Eye (tissue), 1 donor: ENCODE measurements at regions not wholly inside any gene's neighbourhood (a gene's known extent, or its start where the extent isn't known, plus 50 kb on each side); places are given as distances from the start of the nearest gene placed in this dataset.
"Not testable (repeated sequence)": the region's sequence is repeated elsewhere in the genome, so short reads cannot be mapped to it uniquely, and the experiment has no call there.

Experiments
- DNase-seq: peaks from one replicate; pipeline ENCODE4 v3.0.0-alpha.2; 2015

DNA sequence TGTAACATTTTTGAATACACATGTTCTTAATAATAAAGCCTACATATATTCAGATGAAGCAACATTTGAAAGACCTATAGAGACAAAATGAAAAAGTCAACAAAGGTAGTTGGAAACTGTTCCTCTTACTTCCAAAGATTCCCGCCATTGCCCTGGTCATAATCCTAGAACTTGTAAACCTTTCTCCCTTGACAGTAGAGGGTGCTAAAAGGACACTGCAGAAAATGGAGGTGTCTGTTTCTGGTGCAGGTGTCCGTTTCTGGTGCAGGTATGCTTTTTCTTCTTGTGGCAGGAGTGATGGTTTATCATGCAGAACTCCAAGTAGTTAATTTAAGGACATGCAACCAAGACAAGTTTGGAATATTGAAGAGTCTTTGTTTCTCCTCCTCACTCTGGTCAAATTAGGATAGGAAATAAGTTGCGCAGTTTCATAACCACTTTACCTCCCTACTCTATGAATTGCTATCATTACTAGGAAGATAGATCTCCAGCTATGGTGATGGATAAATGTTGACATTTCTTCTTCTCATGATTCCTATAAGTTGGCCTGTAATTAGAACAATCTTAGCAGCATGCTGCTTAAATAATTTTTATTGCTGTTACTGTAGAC is 56.0 kb upstream of the FAM174A start:
- no peak for DNase-seq

DNA sequence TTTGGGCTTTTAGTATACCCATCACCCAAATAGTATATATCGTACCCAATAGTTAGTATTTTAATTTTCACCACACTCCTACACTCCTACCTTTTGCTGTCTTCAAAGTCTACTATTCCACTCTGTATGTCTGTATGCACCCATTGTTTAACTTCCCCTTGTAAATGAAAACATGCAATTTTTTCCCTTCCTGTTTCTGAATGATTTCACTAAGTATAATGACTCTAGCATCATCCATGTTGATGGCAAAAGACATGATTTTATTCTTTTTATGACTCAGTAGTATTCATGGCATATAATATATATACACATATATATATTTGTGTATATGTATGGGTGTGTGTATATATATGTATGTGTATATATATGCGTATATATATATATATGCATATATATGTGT is 63.1 kb upstream of the FAM174A start:
- DNase-seq = no peak

DNA sequence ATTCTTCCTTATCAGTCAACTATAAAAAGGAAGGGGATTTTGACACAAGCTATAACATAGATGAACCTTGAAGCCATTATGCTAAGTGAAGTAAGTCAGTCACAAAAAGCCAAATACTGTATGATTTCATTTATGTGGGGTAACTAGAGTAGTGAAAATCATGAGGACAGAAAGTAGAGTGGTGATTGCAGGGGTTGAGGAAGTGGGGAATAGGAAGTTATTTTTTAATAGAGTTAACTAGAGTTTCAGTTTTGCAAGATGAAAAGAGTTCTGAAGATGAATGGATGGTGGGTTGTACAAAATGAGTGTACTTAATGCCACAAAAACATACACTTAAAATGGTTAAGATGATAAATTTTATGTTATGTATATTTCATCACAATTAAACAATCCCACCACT is 65.4 kb upstream of the FAM174A start:
- no peak for DNase-seq

DNA sequence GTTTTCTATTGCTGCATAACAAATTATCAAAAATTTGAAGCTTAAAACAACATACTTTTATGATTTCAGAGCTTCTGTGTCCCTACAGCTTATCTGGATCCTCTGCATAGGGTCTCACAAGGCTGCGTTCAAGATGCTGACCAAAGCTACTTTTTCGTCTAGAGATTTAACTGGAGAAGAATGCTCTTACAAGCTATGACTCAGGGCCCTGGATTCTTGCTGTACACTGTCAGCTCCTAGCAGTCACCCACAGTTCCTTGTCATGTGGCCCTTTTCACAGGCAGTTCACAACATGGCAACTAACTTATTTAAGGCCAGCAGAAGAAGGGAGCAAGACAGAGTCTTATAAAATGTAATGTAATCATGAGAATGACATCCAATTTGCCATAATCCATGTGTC is 70.8 kb upstream of the FAM174A start:
- no peak for DNase-seq

DNA sequence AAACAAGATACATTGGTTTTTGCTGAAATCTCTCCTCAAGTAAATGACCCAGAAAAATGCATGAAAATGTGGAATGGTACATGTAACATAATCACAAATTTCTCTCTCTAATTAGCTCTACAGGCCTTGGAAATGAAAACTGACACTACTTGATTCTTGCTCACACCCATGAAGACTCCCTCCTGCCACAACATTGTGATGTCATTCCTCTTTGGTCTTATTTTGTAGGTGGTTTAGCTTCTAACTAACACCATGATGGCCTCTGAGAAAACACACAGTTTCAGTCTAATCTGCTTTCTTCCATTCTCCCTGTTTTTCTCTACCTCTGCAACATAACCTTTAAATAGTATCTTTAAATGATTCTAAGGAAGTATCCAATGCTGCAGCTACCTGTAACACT is 78.6 kb upstream of the FAM174A start:
- DNase-seq = no peak

DNA sequence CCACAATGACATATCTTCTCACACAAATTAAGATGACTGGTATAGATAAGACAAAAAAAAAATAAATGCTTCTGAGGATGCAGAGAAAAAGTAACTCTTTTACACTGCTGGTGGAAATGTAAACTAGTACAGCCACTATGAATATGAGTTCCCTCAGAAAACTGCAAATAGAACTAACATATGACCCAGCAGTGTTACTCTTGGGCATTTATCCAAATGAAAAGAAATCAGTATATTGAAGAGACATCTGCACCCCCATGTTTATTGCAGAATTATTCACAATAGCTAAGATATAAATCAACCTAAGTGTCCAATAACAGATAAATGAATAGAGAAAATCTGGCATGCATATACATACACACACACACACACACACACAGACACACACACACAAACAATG is 83.0 kb upstream of the FAM174A start:
- DNase-seq = no peak

DNA sequence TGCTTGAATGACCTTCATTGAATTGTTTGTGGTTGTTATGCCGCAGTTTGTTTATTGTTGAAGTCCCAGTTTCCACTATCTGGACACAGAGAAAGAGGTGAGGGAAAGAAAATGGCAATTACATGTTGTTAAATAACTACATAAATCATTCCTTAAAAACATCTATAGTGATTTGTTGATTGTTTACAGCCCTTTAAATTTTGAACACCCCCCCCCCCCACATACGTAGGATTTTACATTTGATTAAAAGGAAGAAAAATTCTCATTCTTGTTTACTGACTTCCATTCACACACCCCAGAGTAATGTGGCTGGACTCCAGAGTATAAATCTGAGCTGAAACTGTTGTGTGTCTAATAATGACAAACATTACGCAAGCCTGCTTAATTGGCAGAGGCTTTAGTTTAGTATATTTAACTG is 87.1 kb upstream of the FAM174A start:
- DNase-seq = no peak

DNA sequence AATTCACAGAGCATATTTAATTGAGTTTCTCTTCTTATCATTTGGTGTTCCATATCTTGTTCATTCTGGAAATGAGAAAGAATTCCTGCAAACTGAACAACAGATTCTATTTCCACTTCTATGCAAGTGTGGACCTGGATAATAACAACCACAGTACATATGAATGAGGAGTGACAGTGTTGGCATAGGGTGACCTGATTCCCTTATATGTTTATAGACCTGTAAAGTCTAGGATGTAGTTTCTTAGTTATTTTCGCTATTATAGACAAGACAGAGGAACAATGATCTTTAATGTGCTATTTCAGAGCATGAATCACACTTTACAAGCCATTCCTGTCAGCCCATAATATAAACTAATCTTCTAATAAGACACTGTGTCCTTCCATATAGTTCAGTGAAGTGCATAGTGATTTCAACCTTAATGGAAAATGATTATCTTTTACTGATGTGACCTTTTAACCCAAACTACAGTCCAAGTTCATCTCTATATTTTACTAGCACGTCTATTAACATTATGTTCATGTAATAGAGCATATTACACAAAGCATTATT is 88.2 kb upstream of the FAM174A start:
- DNase-seq = no peak

DNA sequence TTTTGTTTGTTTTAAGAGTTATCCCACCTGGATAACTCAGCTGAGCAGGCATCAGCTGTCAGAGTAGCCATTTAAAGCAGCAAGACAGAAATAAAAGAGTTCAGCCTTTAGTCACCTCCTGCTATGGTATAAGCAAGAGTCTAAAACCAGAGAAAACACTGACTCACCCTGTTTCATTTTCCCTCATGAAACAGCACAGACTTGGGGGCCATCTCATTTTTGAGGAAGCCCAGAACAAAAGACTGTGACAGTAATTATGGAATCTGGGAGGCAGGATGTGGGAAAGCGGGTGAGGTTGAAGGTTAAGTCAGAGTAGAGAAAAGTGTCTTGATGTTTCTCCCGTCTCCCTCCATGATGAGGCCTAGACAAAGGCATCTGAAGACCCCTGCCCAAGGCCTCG is 90.2 kb upstream of the FAM174A start:
- no peak for DNase-seq

DNA sequence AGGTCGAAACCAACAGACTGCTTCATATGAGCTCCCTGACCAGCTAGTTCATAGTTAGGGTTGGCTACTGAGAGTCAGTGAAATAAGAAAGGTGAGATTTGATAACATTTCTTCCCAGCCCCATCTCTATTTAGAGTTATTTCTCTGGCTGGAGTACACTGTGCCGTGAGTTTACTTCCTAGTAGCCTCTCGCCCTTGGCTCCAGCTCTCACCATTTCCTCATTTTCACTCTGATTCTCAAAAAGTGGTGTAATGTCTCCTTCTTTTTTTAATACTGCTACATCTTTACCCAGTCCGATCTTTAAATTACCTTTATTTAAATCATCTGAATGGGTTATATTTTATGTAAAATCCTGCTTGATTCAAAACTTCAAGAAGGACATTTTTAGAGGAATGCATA is 100.4 kb upstream of the FAM174A start:
- DNase-seq = no peak

DNA sequence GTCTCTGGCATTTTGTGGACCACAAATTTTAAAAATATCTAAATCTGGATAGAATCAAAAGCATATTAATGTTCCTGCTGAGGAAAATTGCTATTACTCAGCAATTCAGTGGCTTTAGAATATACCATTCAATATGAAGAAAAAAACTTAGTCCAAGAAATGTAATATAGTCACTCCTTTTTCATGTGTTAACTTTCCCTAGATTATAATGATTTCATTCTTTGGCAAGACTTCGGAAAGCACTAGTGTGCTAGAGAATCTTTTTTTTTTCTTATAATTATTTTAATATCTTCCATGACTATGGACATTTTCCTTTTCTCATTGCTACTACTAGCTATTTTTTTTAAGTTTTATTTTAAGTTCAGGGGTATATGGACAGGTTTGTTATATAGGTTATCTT is 102.4 kb upstream of the FAM174A start:
- DNase-seq = no peak

DNA sequence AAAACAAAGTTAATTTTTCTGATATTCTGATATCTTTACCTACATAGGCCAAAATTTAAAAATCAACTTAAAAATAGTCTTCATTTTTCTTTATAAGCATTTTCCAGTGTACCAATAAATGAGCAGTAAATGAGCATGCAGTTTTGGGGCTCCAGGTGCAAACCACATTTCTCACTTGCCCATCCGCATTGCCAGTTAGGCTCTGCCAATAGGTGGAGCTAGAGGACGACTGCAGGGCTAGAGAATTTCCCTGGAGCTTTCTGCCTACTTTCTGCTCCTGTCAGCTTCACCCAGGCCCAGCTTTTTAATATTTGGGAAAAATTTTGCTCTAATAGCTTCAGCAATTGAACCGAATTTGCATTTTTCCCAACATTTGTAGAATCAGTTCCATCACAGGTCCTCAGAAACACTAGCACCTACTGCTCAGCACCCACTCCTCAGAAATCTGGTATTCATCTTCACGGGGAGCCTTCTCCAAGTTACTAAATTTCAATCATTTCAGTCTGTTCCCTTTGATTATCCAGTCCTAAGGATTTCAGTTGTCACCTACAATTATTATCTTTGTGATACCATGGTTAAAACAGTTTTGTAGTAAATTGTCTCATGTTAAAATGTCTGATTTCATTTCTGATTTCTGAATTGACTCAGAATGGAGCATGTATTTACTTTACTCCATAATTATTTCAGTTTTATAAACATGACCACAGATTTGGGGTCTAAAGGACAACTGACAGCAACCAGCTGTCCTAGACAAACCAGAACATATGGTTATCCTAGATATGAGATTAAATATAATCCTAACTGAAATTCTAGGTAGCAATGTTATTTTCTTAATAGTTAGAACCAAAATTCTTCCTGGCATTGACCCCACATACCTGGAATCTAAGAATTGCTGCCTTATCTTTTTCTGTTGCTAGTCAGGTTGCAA is 104.6 kb upstream of the FAM174A start:
- DNase-seq = peak; percentile 53

DNA sequence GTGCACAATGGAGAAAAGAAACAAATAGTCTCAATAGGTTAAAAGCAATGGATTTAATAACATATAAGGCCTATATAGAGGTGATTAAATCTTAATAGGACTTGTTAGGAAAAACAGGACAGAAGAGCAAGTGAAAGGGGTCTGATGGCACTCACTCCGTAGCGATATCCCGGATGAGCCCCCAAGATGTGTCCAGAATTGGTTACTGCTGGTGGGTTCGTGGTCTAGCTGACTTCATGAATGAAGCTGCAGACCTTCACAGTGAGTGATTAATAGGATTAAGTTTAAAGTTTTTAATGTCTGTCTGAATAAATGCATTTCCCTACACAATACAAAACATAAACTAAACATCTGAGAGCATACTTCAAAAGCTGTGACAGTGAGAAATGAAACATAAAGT is 110.4 kb upstream of the FAM174A start:
- no peak for DNase-seq

DNA sequence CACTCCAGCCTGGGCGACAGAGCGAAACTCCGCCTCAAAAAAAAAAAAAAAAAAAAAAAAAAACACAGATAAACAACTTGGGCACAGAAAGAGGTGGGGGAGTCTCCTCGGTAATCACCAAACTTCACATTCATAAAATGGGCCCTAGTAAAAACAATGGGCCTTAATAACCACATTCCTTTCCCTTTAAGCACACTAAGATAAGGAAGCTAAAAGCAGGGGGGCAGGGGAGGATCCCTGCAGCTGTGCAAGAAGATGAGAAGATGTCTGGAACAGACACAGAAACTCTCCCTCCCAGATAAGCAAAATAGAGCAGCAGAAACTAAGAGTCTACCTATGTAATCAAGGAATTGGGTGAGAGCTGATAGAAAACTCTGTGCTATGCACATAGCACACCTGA is 111.2 kb upstream of the FAM174A start:
- no peak for DNase-seq

DNA sequence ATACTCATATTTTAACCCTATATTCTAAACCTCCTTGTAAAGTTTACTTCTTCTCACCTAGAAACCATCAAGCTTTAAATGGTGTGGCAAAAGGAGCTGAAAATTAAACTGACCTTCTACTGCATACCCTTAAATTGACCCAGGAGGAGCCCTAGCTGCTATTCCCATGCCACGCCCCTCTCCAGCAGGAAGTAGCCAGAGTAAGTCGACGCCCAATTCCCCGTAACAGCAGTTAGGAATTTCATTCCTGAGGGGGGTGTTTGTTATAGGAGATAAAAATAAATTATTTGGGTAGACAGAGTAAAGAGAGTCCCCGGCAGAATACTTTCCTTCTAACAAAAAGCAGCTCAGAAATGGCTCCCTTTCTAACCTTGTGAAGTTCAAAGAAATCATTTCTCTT is 111.8 kb upstream of the FAM174A start:
- DNase-seq = no peak

DNA sequence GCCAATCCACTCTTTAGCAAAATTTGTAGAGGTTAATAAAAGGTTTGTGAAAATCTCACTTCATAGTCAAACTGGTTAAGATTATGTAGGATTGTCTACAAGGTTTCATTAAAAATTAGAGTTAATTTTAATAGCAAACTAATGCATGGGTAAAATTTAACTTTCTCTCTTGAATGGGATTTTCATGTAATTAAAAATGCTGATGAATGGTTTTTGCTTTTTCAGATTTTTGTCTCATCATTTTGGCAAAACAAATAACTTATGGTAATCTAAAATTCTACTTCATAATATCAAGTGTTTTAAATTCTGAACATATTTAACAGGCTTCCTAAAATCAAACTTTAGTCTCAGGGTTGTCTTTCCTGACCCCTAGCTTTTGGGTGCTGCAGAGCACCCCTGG is 113.8 kb upstream of the FAM174A start:
- no peak for DNase-seq

DNA sequence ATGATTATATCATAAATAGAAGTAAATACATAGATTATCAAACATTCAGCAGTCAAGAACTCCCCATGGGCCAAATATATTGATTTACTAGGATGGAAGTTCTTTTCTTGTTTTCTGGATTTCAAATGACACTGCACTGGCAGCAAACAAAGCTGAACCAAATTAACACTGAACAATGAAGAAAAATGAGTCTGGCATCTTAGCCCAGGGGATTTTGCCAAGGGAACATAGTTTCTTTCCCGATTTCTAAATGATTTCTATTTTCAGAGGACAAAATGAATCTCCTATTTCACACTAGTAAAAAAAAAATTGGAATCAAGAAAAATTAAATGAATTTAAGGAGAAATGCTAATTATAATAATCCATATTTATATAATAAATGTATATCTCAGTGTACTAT is 116.9 kb upstream of the FAM174A start:
- no peak for DNase-seq

DNA sequence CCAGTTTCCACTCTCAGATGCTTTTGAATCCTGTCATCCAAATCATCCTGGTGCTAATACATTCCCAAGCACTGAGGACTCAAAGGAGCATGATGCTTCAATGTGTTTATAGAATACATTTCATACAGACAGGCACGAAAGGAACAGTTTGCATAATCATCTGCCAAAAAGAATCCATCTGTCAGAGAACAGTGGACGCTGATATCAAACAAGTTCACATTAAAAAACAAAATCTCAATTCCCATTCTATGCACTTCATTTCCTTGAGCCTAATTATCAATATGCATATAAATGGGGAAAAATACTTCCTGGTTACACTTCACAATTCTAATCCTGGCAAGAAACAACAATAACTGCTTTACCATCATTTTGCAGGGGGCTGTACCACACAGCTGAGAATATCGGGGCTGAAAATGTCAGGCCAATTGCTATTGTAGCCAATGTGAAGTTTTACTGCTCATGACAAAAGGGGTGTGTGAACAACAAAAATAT is 125.5 kb upstream of the FAM174A start:
- DNase-seq = peak; percentile 11

DNA sequence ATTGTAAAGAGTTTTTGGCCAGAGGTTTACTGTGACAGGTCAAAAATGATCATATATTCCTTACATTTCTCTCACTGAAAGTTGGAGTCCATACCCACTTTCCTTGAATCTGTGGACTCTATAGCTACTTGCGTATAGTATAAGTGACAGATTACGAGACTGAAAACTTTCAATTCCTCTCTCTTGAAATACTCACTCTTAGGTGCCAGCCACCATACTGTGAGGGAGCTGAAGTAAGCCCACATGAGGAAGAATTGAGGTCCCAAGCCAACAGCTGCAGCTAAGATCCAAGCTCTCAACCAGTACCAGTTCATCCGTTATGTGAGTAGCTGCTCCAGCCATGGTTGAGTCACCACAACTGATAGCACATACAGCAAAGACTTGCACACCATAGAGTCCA is 128.1 kb upstream of the FAM174A start:
- no peak for DNase-seq

DNA sequence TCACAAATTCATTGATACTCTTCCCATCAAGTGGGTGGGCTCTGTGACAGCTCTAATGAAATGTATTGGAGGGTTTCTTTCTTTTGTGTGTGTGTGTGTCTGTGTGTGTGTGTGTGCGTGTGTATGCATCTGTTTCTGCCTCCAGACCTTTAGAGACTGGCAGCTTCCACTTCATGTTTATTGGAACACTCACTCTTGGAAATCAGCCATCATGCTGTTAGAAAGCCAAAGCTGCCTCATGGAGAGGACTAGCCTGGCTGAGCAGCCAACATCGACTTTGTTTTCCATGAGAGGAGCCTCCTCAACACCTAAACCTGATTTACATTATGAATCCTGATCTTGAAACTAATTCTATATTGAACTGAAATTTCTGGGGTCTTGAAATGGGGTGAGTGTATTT is 128.5 kb upstream of the FAM174A start:
- DNase-seq = no peak

DNA sequence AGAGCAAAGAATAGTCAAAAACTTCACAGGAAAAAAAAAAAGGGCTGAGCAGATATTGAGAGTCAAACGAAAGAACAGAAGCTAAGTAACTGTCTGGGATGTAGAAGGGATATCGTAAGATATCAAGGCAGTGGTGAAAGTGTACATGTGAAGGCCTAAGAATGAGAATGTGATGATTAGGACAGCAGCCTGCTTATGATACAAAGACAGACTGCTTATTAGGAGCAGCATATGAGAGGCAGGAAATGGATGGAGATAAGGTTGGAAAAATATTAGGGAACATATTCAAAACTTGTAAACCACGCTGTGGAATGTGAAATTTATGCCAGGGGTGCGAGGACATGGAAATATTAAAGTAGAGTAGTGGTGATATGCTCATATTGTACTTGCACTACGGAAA is 133.1 kb upstream of the FAM174A start:
- DNase-seq = no peak

DNA sequence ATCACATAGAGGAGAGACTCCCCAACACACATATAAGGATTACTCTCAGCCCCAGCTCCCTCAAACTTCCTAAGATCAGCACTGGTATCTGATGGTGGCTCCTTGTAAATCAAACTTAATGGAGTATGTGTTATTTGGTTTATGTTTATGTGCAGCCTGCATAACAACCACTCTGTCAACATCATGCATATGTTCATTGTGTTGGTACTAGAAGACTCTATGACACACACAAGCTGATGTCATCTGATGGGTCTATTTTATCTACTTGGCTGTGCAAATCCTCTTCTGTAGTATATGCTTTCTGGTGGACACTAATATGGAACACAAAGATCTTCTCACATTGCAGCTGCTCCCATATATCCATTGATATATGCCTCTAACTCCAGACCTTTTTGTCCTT is 134.0 kb upstream of the FAM174A start:
- no peak for DNase-seq

DNA sequence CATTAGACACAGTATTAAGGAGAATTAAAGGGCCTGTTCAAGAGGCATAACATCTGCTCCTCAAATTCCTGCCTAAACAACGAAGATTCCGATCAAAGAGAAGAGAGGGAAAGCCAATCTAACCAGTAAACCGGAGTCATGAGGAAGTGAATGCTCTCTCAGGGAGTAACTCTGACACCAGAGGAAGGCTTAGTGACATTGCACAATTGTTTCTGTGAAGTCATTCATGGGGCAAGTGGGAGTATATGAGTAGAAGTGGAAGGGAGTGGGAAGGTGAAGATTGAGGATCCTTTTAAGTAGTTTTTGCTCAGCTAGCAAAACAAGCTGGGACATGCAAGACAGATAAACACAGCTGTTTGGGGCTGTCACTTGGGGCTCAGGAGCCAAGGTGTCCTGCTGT is 136.4 kb upstream of the FAM174A start:
- not testable (repeated sequence) for DNase-seq

DNA sequence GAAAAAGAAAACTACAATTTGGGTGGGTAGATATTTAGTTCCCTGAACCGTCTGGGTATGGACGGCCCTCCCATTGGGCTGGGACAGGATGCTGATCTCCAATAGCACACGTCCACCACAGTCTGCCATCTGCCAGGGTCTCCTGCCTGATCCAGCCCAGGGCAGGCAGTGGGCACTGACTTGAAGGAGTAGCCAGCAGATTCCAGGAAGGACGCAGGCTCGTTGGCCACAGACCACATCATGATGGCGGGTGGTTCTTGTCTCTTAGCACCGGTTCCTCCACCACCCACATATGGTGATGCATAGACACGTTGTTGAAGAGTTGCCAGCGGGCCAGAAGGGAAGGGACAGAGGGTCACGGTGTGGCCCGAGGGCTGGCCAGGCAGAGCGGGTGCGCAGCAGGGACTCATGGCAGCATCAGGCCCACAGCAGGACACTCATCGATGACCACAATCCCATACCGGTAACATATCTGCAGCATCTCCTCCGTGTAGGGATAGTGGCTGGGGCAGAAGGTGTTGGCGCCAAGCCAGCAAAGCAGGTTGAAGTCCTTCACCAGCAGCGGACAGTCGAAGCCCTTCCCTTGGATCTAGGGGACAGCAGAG is 155.8 kb upstream of the FAM174A start:
- DNase-seq = not testable (repeated sequence)
